GM21367 (cell line): ENCODE measurements at regions not wholly inside any gene's neighbourhood (a gene's known extent, or its start where the extent isn't known, plus 50 kb on each side); places are given as distances from the start of the nearest gene placed in this dataset.

Experiments
- ATAC-seq: cut with Tn5 transposase; IDR thresholded peaks from one replicate; pipeline ENCODE4 v1.9.1; 2021; ENCODE audit not compliant: unreplicated experiment

DNA sequence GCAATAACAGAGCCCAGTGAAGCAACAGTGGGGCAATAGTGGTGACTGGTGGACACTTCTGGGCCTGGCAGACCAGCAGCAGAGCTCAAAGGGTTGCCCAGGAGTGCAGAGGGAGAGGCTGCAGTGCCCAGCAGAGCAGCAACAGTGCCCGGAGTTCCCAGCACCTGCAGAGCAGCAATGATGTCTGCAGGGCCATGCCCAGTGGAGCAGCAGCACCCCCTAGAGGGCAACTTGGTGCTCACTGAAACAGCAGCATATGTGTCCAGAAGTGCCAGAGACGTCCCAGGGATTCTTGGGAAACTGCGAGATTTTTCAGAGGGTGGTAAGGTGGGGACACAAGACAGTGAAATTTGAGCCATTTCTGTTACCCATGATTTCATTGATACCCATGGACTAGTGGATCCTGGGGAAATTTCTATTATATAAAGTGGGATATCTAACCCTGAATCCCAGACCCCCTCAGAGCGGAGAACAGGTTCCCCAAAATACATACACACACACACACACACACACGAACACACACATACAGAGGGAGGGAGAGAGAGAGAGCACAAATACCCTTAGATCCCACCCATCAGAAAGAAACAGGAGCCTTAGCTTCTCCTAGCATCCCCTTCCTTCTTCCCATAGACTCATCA is 156.9 kb upstream of the GJB5 start:
- ATAC-seq = no peak

- no peak for ATAC-seq
Observed at GRCh38 chr1:34602907-34603306, 151.9 kb upstream of the GJB5 start.

DNA sequence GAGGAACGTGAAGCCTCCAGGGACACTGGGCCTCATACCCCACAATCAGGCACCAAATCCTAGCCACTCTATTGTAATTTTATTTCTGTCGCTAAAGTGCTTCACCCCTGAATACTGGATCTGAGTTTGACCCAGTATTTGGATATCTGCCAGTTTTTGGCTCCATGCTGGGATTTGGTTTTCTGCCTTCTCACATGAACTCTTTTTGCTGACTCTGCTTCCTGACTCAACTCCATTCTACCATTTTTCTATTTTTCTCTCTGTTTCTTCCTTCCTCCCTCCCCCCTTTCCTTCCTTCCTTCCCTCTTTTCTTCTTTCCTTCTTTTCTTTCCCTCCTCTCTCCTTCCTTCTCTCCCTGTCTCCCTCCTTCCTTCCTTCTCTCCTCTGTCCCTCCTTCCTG is 151.3 kb upstream of the GJB5 start:
- no peak for ATAC-seq

GRCh38 chr1:34606504-34606903 is 148.3 kb upstream of the GJB5 start:
- no peak for ATAC-seq

- no peak for ATAC-seq
Observed at GRCh38 chr1:34610063-34610462, 144.8 kb upstream of the GJB5 start.

GRCh38 chr1:34611571-34611970 is 143.3 kb upstream of the GJB5 start:
- ATAC-seq = no peak

GRCh38 chr1:34612091-34612827 is 142.6 kb upstream of the GJB5 start:
- no peak for ATAC-seq

GRCh38 chr1:34617321-34618118 is 137.3 kb upstream of the GJB5 start:
- ATAC-seq = no peak

DNA sequence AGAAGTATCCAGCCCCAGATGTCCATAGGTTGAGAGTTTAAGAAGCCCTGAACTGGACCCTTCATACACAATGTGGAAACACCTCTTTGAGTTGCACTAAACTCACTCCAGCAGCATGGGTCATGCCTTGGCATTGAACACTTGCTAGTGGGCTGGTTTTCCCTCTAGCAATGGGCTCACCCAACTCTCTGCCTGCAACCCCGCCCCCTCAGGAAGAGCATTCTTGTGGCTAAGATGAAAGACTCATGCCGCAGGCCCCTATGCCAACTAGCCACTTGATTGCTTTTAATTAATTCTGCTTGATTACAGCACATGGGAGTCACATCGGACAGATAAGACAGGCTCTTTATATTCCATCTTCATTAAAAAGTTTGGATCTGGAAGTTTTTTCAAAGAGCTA is 136.5 kb upstream of the GJB5 start:
- ATAC-seq = no peak

DNA sequence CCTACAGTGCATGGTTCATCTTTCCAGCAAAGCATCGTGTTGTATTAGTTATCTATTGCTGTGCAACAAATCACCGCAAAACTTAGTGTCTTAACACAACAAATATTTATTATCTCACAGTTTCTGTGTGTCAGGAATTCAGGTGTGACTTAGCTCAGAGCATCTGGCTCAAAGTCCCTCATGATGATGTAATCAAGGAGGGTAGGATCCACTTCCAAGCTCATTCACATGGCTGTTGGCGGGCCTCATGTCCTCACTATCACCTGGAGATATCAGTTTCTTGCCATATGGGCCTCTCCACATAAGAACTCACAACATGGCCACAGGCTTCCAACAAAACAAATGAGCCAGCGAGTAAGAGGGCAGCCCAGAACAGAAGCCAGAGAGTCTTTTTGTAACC is 135.6 kb upstream of the GJB5 start:
- ATAC-seq = no peak

- no peak for ATAC-seq
Observed at GRCh38 chr1:34621916-34622315, 132.9 kb upstream of the GJB5 start.

- ATAC-seq = no peak
Observed at GRCh38 chr1:34625521-34626015, 129.3 kb upstream of the GJB5 start.

GRCh38 chr1:34627465-34628240 is 127.2 kb upstream of the GJB5 start:
- ATAC-seq = no peak

- no peak for ATAC-seq
Observed at GRCh38 chr1:34631126-34631525, 123.7 kb upstream of the GJB5 start.

- ATAC-seq = no peak
Observed at GRCh38 chr1:34639701-34640100, 115.1 kb upstream of the GJB5 start.

DNA sequence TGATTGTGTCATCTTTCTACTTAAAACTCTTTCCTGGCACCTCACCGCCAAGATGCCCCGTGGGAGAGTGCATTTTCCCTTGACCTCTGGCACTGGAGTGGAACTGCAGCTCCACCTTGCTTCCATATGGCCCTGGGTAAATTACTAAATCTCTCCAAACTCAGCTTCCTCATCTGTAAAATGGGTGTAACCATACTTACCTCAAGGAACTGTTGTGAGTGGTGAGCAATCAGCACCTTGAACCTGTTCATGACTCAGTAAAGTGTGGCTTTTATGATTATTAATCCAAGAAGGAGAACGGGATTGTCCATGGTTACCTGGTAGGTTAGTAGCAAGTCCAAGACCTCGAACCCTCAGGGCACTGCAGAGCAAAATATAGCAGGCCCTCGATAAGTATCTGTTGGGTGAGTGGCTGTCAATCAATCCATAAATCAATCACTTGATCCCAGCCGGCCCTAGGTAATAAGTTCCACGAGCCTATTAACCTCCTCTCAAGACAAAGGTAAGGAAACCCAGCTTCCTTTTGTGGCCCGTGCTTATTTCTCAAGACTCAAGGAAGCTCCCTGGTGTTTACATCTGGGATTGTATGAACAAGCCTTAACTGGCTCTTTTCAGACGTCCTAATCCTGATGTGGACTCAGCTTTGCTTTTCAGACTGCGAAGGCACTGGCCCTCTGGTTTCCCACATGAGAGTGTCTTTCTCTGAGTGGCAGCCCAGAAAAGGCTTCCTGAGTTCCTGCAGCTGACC is 114.0 kb upstream of the GJB5 start:
- no peak for ATAC-seq

DNA sequence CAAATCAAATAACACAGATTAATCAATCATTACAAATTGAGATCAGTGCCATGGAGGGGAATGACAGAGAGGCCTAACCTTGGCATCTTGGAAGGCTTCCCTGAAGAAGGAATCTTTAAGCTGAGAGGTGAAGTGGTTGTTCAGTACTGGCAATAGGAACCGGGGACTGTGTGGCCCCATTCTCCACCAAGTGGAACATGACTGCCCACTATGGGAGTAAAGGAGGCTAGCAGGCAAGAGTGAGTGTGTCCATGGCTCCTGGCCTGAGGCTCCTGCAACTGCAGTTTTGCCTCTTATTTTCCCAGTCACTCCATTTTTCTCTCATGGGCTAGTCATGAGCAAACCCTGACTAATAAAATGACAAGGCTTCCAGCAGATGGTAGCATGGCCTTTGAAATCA is 112.2 kb upstream of the GJB5 start:
- ATAC-seq = no peak

DNA sequence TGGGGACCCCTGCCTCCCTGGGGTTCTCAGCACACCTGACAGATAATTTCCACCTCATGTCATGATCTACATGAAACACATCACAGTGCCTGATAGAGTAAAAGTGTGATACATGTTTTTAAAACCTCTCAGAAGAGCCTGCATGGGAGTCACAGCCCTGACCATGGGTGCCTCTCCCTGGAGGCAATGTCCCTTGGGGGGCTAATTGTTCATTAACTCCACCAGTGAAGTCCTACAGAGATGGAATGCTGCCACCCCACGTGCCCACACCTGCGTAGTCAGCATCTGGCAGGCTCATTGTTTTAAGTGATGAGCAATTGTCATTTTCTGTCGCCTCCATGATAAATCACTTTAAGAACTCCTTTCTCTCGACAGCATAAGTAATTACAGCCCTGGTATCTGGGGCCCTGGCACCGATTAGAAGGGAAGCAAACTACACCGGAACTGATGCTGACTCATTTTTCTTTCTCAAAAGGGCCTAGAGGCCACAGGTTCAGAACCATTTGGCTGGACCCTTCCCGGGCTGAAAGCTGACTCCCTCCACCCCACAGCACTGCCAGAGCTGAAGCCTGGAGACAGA is 109.6 kb upstream of the GJB5 start:
- no peak for ATAC-seq

DNA sequence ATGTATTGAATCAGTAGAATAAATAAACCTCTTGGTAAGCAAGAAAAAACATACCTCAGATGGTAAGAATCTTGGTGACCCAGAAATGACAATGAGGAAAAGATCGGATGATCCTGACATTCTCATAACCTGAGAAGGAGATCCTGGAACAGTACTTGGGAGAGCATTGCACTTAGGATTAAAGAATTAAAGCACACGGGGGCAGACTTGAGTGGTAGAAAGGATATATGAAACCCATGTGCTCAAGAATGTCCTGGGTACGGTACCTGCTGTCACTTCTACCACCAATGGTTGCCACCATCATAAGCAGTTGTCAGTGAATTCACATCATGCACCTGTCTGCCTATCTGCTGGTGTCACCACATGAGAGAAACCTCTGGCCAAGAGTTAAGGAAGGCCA is 108.9 kb upstream of the GJB5 start:
- no peak for ATAC-seq

DNA sequence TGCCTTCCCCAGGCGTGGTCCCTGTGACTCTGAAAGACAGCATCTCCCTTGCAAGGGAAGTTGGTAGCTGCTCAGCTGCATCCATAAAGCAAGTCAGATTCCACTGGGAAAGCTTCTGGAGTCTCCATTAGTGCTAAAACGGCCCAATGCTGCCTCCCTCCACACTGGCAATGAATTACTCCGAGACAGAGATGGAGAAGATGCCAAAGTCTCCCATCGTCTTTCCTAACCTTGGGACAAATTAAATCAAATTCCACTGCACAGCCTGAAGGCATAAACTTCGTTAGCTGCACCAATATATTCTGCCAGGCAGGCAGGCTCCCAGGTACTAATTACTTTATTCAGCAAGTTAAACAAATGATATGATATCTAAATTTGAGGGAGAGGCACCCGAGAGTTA is 106.3 kb upstream of the GJB5 start:
- no peak for ATAC-seq
